GM18867 (cell line): ENCODE measurements at regions not wholly inside any gene's neighbourhood (a gene's known extent, or its start where the extent isn't known, plus 50 kb on each side); places are given as distances from the start of the nearest gene placed in this dataset.
"Not testable (repeated sequence)": the region's sequence is repeated elsewhere in the genome, so short reads cannot be mapped to it uniquely, and the experiment has no call there.

Source experiments
- ATAC-seq: cut with Tn5 transposase; IDR thresholded peaks from one replicate; pipeline ENCODE4 v1.9.1; 2021; ENCODE audit warnings: mild to moderate bottlenecking, moderate library complexity; ENCODE audit not compliant: unreplicated experiment

DNA sequence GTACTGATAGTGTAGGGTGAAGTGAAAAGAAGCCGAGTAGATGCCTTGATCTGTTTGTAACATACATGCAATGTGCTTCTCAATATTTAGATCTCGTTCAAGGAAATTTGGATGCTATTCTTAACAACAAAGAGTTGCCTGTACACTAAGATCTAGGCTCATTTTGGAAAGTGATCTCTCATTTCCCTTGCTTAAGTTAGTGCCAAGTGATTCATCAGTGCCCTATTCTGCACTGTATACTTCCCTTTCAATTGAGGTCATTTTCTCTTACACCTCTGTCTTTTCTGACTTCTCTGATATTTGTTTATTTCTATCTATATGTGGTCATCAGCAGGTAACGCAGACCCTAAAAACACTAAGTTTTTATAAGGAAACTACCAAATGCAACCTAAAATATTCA, 528.6 kb upstream of the PTPRD start:
- ATAC-seq, result no peak

DNA sequence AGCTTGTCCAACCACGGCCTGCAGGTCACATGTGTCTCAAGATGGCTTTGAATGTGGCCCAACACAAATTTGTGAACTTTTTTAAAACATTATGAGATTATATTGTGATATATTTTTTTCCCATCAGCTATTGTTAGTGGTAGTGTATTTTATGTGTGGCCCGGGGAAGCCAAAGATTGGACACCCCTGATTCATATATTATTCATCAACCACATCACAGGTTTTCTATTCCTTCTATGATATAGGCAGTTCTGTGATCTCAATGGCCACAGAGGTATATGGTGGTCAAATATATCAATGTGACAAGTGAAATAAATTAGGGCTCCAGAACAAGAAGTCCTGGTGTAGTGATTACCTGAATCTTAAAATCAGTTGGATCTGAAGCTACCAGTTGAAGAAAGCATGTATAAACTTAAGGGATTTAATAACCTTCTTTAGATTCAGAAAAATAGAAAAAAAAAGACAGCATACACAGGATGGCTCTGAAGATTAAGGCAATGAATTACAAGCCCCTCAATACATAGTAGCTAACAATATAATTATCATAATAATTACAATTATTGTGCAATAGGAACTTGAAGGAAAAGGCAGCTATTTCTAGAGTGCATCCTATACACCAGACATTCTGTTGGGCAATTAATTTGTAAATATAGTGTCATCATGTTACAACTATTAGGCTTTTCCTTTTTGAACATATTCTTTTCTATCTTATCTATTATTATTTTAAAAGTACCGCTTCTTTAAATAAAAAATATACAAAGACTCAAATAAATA, 530.4 kb upstream of the PTPRD start:
- ATAC-seq, result no peak

DNA sequence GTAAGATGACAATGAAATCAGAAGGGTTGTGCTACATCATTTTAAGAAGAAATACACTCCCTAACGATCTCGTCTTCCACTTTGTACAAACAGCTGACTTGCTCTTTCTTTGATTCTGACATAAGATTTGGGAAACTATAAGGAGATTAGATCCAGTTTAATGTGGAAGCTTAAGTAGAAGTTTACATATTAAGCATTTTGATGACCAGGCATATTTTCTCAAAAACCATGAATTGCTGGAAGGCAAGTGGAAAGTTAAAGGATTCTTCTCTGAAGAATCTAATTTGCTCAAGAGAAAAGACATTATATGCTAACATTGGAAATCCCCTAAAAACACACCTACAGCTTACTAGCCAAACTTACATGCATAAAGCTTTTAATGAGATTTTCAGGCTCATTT, 531.9 kb upstream of the PTPRD start:
- ATAC-seq, result no peak

DNA sequence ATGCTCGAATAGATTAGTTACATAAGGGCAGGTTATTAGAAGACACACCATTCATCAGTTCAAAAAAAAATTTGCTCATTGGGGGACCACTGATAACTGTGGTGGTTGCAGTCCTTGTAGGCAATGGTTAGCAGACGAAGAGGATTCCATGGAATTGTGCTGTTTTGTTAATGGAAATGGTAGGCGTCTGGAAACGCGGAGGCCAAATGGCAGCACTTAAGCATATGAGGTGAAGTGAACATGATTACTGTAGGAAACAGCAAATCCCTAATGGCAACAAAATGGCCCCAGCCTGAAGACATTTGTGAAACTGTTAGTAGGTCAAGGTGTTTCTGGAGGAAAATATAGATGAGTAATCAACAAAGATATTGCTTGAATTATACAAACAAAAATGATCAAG, 535.4 kb upstream of the PTPRD start:
- no peak for ATAC-seq

DNA sequence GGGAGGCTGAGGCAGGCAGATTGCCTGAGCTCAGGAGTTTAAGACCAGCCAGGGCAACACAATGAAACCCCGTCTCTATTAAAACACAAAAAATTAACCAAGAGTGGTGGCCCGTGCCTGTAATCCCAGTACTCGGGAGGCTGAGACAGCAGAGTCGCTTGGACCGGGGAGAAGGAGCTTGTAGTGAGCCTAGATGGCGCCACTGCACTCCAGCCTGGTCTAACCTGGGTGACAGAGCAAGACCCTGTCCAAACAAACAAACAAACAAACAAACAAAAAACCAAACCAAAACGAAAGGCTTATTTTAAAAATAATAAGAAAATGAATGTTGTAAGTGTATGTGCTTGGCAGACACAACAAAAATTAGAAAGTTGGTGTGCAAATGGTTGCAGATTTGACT, 536.3 kb upstream of the PTPRD start:
- no peak for ATAC-seq

DNA sequence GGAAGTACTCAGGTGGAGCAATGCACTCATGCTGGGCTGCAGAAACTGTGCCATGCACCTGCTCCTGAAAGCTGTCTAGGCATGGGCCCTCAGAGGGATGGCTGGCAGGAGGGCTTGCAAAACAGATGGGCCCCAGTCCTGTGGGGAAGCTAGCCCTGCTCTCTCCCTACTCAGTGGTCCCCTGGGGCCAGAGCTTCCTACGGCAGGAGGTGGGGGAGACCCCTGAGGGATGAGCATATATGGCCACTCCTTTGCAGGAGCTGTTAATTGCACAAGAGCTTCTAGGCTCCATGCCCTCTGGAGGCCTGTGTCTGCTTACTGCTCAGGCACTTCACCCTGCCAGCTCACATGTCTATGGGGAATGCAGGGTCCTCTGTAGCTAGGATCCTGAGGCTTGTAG, 545.3 kb upstream of the PTPRD start:
- ATAC-seq, result no peak

DNA sequence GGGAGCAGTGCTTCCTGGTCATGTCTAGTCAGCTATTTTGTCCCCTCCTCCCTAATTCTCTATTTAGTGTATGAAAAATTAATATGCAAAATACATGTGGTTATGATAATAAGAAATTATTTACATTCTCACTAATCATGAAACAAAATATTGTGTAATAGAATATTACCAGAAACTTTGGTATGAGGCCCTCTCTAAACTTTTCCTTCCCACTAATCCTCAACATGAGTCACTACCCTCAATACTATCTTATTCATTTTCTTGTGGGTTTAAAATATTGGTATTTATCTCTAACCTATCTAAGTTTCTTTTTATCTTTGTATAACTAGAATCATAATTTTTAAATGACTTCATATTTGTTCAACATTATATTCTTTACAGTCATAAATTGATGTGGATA, 545.9 kb upstream of the PTPRD start:
- ATAC-seq, result no peak

DNA sequence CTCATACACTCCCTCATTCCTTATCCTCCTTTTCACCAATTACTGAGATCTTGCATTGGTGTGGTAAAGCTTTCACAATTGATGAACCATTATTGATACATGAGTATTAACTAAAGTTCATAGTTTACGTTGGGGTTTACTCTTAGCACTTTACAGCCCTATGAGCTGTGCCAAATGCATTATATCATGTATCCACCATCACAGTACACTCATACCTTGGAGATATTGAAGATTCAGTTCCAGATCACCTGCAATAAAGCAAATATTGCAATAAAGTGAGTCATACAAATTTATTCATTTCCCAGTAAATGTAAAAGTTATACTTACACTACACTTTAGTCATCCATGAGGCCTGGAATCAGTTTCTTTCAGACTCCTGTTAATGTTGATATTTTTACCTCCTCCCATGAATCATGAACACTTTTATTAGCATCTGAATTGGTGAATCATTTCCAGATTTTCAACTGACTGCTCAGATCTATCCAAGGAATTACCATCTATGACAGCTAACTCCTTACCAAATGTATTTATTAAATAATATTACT, 546.6 kb upstream of the PTPRD start:
- no peak for ATAC-seq

DNA sequence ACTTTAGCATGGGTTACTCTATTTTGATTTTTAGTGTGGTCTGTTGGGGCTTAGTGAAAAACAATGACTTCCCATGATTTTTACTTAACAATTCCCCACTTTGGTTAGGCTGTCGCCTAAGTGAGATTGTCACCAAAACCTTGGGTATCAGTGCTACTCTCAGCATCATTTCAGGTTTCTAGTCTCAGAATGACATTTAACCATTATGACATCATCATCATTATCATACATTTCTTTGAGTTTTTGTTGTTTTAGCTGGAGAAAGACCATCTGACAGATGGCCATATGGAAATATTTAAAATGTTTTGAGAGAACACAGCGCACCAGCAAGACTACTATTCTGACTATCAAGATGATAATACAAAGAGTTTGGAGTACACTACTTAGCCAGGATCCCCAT, 551.0 kb upstream of the PTPRD start:
- ATAC-seq, result no peak

DNA sequence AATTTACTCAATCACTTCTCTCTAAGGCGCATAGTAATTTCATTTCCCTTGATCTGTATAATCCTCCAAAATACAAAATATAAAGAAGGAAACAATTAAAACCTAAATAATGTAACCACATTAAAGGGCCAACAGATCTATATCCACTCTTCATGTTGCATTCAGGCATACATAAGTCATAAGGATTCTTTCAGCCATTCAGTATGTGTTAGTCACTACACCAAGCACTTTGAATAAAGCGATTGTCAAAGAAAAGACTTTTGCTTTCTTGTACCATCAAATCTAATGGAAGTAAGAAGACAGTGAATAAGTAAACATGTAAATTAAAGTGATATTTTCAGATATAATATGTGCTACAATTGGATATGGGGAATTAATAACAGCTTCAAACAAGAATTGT, 569.2 kb upstream of the PTPRD start:
- no peak for ATAC-seq

DNA sequence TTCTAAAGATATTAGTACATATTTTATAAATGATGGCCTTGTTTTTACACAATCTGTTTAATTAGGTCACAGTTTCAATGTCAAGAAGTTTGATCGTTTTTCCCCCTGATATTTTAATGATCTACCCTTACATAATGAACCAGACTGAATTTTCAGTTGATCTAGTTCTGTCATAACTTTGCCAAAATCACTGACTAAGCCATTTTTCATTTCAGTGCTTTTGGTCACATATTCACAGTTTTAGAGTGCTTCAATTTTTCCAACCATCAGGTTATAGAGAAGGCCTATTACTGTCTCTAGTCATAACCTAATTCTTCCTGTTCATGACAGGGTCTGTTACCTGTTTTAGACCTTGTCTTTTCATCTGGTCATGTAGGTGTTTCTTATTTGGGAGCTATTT, 577.9 kb upstream of the PTPRD start:
- no peak for ATAC-seq

DNA sequence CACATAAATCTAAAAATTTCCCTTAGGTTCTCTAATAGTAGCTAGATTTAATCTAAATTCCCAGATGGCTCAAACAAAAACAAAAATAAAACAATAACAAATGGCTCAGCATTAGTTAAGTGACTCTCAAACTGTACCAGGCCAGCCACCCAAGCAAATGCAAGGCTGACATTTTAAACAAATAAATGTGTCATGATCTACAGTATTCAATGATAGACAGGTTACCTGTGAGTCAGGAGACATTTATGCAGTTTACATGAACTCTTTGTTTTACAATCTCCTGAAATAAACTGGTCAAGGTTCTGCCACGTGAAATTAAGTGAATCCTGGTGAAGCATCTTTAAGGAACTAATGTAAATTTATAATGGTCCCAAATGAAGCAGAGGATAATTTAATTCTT, 580.2 kb upstream of the PTPRD start:
- no peak for ATAC-seq

DNA sequence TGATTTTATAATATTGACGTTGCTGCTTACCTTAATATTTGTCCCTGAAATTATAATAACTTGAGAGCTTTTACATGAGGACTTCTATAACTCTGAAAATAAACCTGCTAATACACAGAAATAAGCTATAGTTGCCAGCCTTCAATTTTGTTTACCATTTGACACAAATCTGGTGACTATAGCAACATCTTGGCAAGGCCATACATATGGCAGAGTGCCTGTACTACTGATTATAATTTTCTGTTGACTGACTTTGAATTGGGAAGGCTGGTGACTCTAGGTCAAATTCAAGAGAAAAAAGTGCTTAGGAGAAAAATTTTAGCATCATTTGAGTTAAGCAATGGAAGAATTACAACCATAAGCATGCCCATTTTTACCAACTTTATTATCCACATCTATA, 581.4 kb upstream of the PTPRD start:
- no peak for ATAC-seq

DNA sequence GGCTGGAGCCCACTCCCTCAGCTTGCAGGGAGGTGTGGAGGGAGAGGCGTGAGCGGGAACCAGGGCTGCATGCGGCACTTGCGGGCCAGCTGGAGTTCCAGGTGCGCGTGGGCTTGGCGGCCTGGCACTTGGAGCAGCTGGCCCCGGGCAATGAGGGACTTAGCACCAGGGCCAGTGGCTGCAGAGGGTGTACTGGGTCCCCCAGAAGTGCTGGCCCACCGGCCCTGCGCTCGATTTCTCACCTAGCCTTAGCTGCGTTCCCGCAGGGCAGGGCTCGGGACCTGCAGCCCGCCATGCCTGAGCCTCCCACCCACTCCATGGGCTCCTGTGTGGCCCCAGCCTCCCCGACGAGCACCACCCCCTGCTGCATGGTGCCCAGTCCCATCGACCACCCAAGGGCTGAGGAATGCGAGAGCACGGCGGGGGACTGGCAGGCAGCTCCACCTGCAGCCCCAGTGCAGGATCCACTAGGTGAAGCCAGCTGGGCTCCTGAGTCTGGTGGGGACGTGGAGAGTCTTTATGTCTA, 584.1 kb upstream of the PTPRD start:
- ATAC-seq, result not testable (repeated sequence)

DNA sequence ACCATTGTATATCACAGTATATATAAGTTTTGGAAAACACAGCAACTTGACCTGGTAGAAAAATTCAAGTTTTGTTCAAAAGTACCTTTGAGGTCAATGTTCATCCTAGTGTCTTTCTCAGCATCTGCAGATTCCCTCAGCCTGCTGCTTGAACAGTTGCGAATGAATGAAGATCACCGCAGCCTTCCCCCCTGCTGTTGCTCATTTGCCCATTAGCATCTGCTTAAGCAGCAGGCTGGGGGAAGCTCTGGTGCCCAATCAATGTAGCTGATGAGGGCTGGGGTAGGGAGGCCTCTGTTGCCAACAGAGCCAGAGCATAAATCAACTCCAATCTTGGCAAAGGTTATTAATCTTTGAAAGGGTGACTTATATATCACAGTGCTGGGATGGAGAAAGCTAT, 586.5 kb upstream of the PTPRD start:
- no peak for ATAC-seq

DNA sequence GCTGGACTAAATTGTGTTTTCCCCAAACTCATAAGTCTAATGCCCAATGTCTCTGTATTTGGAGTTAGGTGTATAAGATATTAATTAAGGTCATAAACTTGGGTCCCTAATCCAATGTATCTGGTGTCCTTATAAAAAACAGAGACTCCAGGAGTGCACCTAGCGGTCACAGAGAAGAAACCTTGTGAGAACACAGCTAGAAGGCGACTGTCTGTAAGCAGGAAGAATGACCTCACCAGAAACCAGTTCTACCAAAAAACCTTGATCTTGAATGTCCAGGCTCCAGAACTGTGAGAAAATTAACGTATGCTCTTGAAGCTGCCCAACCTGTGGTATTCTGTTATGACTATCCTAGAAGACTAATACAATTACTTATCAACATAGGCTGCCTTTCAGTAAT, 591.7 kb upstream of the PTPRD start:
- no peak for ATAC-seq

DNA sequence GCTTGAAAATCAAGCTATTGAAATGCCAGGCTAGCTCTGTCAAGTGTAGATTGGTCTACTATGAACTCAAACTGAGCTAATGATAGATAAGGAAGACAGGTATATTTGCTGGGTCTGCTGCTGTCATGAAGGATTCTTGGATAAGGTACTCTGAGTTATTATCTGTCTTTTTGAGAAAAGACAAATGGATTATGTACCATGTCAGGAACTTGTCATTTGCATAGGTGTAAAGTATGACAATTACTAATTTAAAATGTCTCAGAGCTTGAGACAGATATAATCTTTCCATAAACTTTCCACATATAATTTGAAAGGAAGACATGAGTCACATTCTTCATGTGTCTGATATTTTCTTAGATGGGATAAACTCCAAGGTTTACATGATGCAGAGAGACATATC, 594.1 kb upstream of the PTPRD start:
- no peak for ATAC-seq

DNA sequence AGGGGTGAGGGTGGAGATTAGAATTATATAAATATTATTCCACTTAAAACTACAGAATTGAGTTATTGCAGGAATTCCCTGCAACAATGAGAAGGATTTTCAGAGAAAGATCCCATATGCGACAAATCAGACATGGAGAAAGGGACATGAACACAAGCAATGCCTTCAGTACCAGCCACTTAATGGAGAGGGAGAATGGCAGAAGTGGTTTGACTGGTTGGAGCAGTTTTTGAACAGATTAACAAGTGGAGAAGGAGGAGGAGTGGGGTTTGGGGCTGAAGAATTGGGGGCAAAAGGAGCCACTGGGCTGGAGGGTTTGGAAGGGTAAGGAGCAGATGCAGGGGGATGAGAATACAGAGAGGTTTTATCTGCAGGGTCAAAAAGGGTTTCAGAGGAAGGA, 620.9 kb upstream of the PTPRD start:
- ATAC-seq, result no peak

DNA sequence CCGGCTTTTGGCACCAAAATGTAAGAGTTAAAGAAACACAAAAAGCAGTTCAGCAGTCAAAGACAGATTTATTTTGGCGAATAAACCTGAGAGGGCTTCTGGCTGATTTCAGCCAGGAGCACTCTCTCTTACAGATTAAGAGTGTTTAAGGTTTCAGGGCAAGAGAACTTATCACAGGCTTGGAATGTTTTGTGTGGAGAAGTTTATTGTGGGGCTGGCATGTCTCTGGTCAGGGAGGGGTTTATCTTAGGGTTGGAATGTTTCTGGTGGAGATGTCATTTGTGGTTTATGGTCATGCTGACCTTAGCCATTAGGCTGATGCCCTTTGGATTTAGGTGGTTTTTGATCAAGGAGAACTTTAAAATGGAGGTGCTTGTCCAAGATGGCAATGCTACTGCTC, 622.3 kb upstream of the PTPRD start:
- ATAC-seq, result no peak

DNA sequence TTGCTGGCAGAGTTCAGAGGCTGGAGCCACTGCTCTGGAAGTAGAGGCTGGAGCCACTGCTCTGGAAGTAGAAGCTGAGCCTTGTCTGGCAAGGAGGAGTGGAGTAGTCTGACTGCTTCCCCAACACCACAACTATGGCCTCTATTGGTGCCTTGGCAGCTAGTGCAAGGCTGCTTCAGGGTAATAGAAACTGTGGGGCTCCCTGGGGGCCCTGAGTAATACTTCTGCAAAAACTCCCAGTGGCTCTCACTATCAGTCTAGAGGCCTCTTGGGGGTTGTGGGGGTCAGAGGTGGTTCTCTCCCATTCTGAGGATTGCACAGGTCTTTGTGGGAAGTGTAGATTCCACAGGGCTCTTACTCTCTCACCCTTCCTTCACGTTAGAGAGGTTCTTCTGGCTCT, 629.0 kb upstream of the PTPRD start:
- no peak for ATAC-seq

DNA sequence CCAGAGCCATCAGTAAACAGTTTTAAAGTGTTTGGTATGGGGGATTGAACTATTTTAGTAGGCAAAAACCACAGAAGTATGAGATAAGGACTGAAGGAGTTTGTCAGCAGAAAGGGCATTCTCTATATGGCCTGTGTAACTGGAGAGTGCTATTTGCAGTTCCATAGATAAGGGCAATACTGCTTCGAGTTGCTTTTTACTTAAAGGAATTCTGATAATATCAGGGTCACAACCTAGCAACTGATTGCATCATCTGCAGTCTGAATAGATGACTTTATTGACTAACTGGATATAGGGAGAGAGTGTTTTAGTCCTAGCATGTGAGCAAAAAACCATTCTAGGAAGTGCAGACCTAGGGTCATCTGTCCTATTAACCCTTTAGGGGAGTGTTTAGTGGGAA, 645.2 kb upstream of the PTPRD start:
- ATAC-seq, result no peak

DNA sequence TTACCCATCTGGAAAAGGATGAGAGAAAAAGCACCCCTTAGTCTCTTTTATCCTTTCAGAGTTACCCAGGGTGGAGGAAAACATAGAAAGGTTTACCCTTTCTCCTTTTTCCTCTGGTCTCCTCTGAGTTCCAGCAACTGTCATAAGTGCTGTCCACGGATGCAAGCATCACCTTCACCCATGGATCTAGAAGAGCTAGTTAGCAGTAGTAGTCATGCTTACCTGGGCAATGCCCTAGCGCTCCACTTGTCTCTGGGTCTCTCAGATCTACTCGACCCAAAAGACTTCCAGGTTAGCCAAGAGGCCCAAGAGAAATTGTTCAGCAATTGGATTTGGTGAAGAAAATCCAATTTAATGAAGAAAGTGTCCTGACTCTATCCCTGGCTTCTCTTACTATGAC, 656.2 kb upstream of the PTPRD start:
- no peak for ATAC-seq

DNA sequence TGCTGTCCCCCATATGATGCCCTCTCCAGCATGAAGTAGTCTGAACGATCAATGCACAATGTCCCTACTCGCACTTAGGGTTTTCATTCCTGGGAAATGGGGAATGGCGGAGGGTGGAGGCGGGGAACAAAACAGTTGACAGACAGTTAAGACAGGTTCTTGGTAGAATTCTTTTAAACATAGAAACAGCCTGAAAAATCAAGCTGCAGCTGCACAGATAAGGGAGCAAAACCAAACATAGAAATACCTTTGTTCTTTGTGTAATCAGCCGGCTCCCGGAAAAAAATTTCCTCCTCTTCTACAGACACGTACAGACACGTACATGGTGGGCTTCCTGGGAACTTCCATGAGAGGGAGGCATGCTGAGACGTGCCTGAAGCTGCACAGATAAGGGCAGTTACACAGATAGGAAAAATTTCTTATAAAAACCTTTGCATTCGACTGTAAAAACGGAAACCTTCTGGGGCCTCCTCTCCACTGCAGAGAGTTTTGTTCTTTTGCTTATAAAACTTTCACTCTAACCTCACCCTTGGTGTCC, 662.4 kb upstream of the PTPRD start:
- ATAC-seq, result no peak
